H1 (cell line): ENCODE measurements at regions not wholly inside any gene's neighbourhood (a gene's known extent, or its start where the extent isn't known, plus 50 kb on each side); places are given as distances from the start of the nearest gene placed in this dataset.

Source experiments
- CTCF ChIA-PET: fragments of 300-600 bp; sonication (Branson Sonifier 250); formaldehyde crosslinking; loops from one replicate; lab custom pipeline; 2021; ENCODE audit not compliant: partially characterized antibody; lab: Charles Lee
- POLR2A ChIA-PET: fragments of 300-600 bp; sonication (Branson Sonifier 250); formaldehyde crosslinking; loops from one replicate; lab custom pipeline; 2021; ENCODE audit warnings: inconsistent platforms; ENCODE audit not compliant: partially characterized antibody; lab: Charles Lee
- DNase-seq, 2 experiments: peaks; one replicate each; pipeline versions ENCODE4 v3.0.0 to v3.0.0-alpha.2; 2010 to 2022; ENCODE audit warnings: low spot score in 2 of 2, low read depth in 1 of 2, mixed read lengths in 1 of 2
- FAIRE-seq: peaks from 2 replicates; lab custom pipeline; 2011; peaks lifted over from hg19 to GRCh38; lab: Jason Lieb, UNC
- H2AFZ ChIP-seq: 2 replicates; pipeline ENCODE4 v1.8.1; 2012; ENCODE audit warnings: low read length, inconsistent platforms
- H2AK5ac ChIP-seq: 2 replicates; pipeline ENCODE4 v1.6.1; 2013; ENCODE audit warnings: low read depth, low read length
- H2BK120ac ChIP-seq: replicated peaks from 2 replicates; pipeline ENCODE3; 2013; ENCODE audit warnings: low read depth, low read length, inconsistent platforms
- H2BK12ac ChIP-seq: 2 replicates; pipeline ENCODE4 v1.6.1; 2013; ENCODE audit warnings: low read depth, low read length
- H2BK15ac ChIP-seq: 2 replicates; pipeline ENCODE4 v1.6.1; 2013; ENCODE audit warnings: low read length
- H2BK20ac ChIP-seq: 2 replicates; pipeline ENCODE4 v1.6.1; 2013; ENCODE audit warnings: low read length
- H2BK5ac ChIP-seq: 2 replicates; pipeline ENCODE4 v1.6.1; 2013; ENCODE audit warnings: low read depth, low read length
- H3K14ac ChIP-seq: 2 replicates; pipeline ENCODE4 v1.6.1; 2013; ENCODE audit warnings: inconsistent platforms; ENCODE audit not compliant: insufficient read length
- H3K18ac ChIP-seq: 2 replicates; pipeline ENCODE4 v1.6.1; 2013; ENCODE audit warnings: low read length; ENCODE audit errors: extremely low read depth
- H3K23ac ChIP-seq: 2 replicates; pipeline ENCODE4 v1.6.1; 2013; ENCODE audit warnings: inconsistent platforms; ENCODE audit not compliant: insufficient read length
- H3K23me2 ChIP-seq: 2 replicates; pipeline ENCODE4 v1.6.1; 2013; ENCODE audit warnings: low read depth, low read length
- H3K27ac ChIP-seq: 2 replicates; pipeline ENCODE4 v1.6.1; 2011; ENCODE audit warnings: low read depth, low read length, inconsistent platforms
- H3K27me3 ChIP-seq, 4 experiments: replicated peaks in 1 of 4; 1 replicate in 1 of 4; 2 replicates in 3 of 4; pipeline versions ENCODE4 v1.6.1 to v1.8.1; 2011 to 2013; ENCODE audit warnings: low read length in 3 of 4, mild to moderate bottlenecking in 3 of 4, inconsistent platforms in 2 of 4, mixed read lengths in 2 of 4, moderate library complexity in 1 of 4; ENCODE audit not compliant: control insufficient read depth in 3 of 4, insufficient read depth in 3 of 4; ENCODE audit errors: extremely low read depth in 1 of 4
- H3K36me3 ChIP-seq, 4 experiments: 2 replicates each; pipeline versions ENCODE4 v1.6.1 to v1.8.1; 2011 to 2013; ENCODE audit warnings: mild to moderate bottlenecking in 4 of 4, low read length in 3 of 4, moderate library complexity in 2 of 4, control low read depth in 1 of 4, inconsistent platforms in 1 of 4; ENCODE audit not compliant: insufficient read depth in 4 of 4, control insufficient read depth in 2 of 4
- H3K4ac ChIP-seq: replicated peaks from 2 replicates; pipeline ENCODE3; 2013; ENCODE audit warnings: low read length, low read depth, mixed read lengths, inconsistent platforms; ENCODE audit not compliant: insufficient read length
- H3K4me1 ChIP-seq, 4 experiments: replicated peaks in 1 of 4; 1 replicate in 1 of 4; 2 replicates in 3 of 4; pipeline versions ENCODE4 v1.6.1 to v1.8.1; 2011 to 2013; ENCODE audit warnings: low read length in 3 of 4, inconsistent platforms in 2 of 4, mixed read lengths in 1 of 4; ENCODE audit not compliant: insufficient read depth in 4 of 4, control insufficient read depth in 3 of 4
- H3K4me2 ChIP-seq, 2 experiments: 2 replicates each; pipeline versions ENCODE4 v1.6.1 to v1.8.1; 2011 to 2013; ENCODE audit warnings: low read depth in 2 of 2, low read length in 2 of 2, control low read depth in 1 of 2, inconsistent platforms in 1 of 2, mild to moderate bottlenecking in 1 of 2; ENCODE audit not compliant: insufficient read depth in 1 of 2
- H3K4me3 ChIP-seq, 4 experiments: fragments of 200-600, 300-600 bp in 1 of 4; sonication (generic), shearing (Covaris generic), sonication (Bioruptor Twin) in 1 of 4; 2 replicates each; pipeline versions ENCODE4 v1.5.1 to v1.8.1; 2011 to 2016; ENCODE audit warnings: low read length in 4 of 4, low read depth in 3 of 4, control low read depth in 2 of 4, inconsistent platforms in 2 of 4, mild to moderate bottlenecking in 2 of 4, mixed read lengths in 1 of 4, moderate library complexity in 1 of 4; ENCODE audit not compliant: insufficient read depth in 2 of 4; ENCODE audit errors: extremely low read depth in 1 of 4
- H3K56ac ChIP-seq: replicated peaks from 2 replicates; pipeline ENCODE3; 2013; ENCODE audit warnings: low read depth, mild to moderate bottlenecking, mixed read lengths, low read length, inconsistent platforms; ENCODE audit not compliant: insufficient read length
- H3K79me1 ChIP-seq: 2 replicates; pipeline ENCODE4 v1.6.1; 2013; ENCODE audit warnings: low read depth, low read length, control low read depth
- H3K79me2 ChIP-seq, 2 experiments: 2 replicates each; pipeline versions ENCODE4 v1.6.1 to v1.8.1; 2012 to 2013; ENCODE audit warnings: low read length in 2 of 2, mild to moderate bottlenecking in 2 of 2, inconsistent platforms in 1 of 2; ENCODE audit not compliant: insufficient read depth in 2 of 2, control insufficient read depth in 1 of 2
- H3K9ac ChIP-seq, 4 experiments: replicated peaks in 1 of 4; 1 replicate in 1 of 4; 2 replicates in 3 of 4; pipeline versions ENCODE4 v1.6.1 to v1.8.1; 2011 to 2013; ENCODE audit warnings: low read depth in 3 of 4, low read length in 3 of 4, control low read depth in 2 of 4, mild to moderate bottlenecking in 2 of 4, moderate library complexity in 2 of 4, inconsistent platforms in 1 of 4; ENCODE audit errors: extremely low read depth in 1 of 4
- H3K9me3 ChIP-seq, 2 experiments: 2 replicates each; pipeline versions ENCODE4 v1.6.1 to v1.8.1; 2012 to 2013; ENCODE audit warnings: mild to moderate bottlenecking in 2 of 2, moderate library complexity in 2 of 2, control low read depth in 1 of 2, inconsistent platforms in 1 of 2, low read depth in 1 of 2, low read length in 1 of 2, mixed read lengths in 1 of 2; ENCODE audit not compliant: insufficient read depth in 2 of 2
- H4K20me1 ChIP-seq, 2 experiments: replicated peaks in 1 of 2; 2 replicates each; pipeline versions ENCODE3 to v1.8.1; 2011 to 2013; ENCODE audit warnings: inconsistent platforms in 2 of 2, low read length in 2 of 2, mild to moderate bottlenecking in 1 of 2; ENCODE audit not compliant: insufficient read depth in 2 of 2, control insufficient read depth in 1 of 2
- H4K5ac ChIP-seq: 2 replicates; pipeline ENCODE4 v1.6.1; 2013; ENCODE audit warnings: low read length, low read depth, mixed read lengths, inconsistent platforms; ENCODE audit not compliant: insufficient read length
- H4K8ac ChIP-seq: 2 replicates; pipeline ENCODE4 v1.8.0; 2013; ENCODE audit warnings: mild to moderate bottlenecking, moderate library complexity, low read length, inconsistent platforms; ENCODE audit not compliant: insufficient read depth; ENCODE audit errors: extremely low read depth
- H4K91ac ChIP-seq: replicated peaks from 2 replicates; pipeline ENCODE3; 2013; ENCODE audit warnings: low read length, mixed read lengths, inconsistent platforms; ENCODE audit not compliant: insufficient read length
- ASH2L ChIP-seq: fragments of 200-600, 300-600 bp; sonication (generic); IDR thresholded peaks from one replicate; pipeline ENCODE4 v1.7.1; 2017; ENCODE audit warnings: low read length
- CEBPB ChIP-seq: IDR thresholded peaks from 2 replicates; pipeline ENCODE4 v1.6.1; 2012; ENCODE audit warnings: low read depth, low read length
- EP300 ChIP-seq, 2 experiments: IDR thresholded peaks; 1 replicate in 1 of 2; 2 replicates in 1 of 2; pipeline ENCODE4 v1.6.1; 2011 to 2012; ENCODE audit warnings: low read depth in 2 of 2, low read length in 2 of 2, mild to moderate bottlenecking in 2 of 2, borderline replicate concordance in 1 of 2, inconsistent platforms in 1 of 2, moderate library complexity in 1 of 2
- HDAC2 ChIP-seq, 2 experiments: fragments of 300-600 bp in 1 of 2; sonication (generic) in 1 of 2; IDR thresholded peaks; 2 replicates each; pipeline ENCODE4 v1.6.1; 2011 to 2012; ENCODE audit warnings: low read depth in 2 of 2, low read length in 2 of 2, mild to moderate bottlenecking in 2 of 2, moderate library complexity in 2 of 2, borderline replicate concordance in 1 of 2, inconsistent platforms in 1 of 2
- JUN ChIP-seq: IDR thresholded peaks from 2 replicates; pipeline ENCODE4 v1.6.1; 2011; ENCODE audit warnings: low read depth, mild to moderate bottlenecking, improper control_type of control experiment, low read length
- RNF2 ChIP-seq: fragments of 200-900, 300-1000 bp; sonication (generic); IDR thresholded peaks from 2 replicates; pipeline ENCODE4 v1.7.1; 2016; ENCODE audit warnings: borderline replicate concordance, low read depth, mild to moderate bottlenecking, antibody characterized with exemption, low read length; ENCODE audit not compliant: poor library complexity, severe bottlenecking; ENCODE audit errors: missing control alignments
- RXRA ChIP-seq: IDR thresholded peaks from 2 replicates; pipeline ENCODE4 v1.6.1; 2011; ENCODE audit warnings: low read depth, mild to moderate bottlenecking, low read length, moderate library complexity; ENCODE audit not compliant: insufficient read depth
- SAP30 ChIP-seq: fragments of 300-600 bp; sonication (generic); IDR thresholded peaks from 2 replicates; pipeline ENCODE4 v1.7.1; 2012; ENCODE audit warnings: low read length, moderate library complexity, mild to moderate bottlenecking, inconsistent platforms; ENCODE audit not compliant: insufficient read depth, insufficient replicate concordance
- YY1 ChIP-seq: IDR thresholded peaks from 2 replicates; pipeline ENCODE4 v1.6.1; 2011; ENCODE audit warnings: low read depth, mild to moderate bottlenecking, low read length
- WGBS, 2 experiments: shearing (Covaris generic) in 1 of 2; methylation state at CpG; one replicate each; pipeline versions ENCODE4 v1.1.6 to v1.1.7; 2013 to 2015; ENCODE audit warnings: low lambda C conversion rate in 2 of 2, mixed read lengths in 2 of 2, inconsistent platforms in 1 of 2, low coverage in 1 of 2, missing lambda C conversion rate in 1 of 2; ENCODE audit not compliant: insufficient replicate concordance in 2 of 2, insufficient coverage in 1 of 2, insufficient read length in 1 of 2; ENCODE audit errors: extremely low coverage in 1 of 2, missing lambda C conversion rate in 1 of 2; 5-methylcytosine and 5-hydroxymethylcytosine counted together
- TF ChIP-seq, protein P1 (sequence below): IDR thresholded peaks from 2 replicates; pipeline ENCODE4 v1.6.1; 2012; ENCODE audit warnings: low read length, inconsistent platforms
- TF ChIP-seq, protein P2 (sequence below): IDR thresholded peaks from 2 replicates; pipeline ENCODE4 v1.6.1; 2012; ENCODE audit warnings: inconsistent platforms

DNA sequence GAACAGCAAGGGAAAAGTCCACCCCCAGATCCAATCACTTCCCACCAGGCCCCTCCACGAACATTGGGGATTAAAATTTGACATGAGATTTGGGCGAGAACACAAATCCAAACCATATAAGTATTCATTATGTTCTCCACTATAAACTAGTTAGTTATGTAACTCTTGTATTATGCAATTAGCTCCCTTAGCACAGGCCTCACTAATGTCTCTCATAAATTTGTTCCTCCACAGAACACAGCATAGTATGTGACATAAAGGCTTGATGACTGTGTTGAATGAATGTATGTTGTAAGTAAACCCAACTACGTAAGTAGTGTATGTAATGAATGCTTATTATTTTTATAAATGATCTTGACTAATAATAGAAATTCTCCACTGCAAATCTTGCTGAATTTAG is 223.3 kb upstream of the ZRANB2 start:
- H3K23ac ChIP-seq: no peak overlapping the region
- no peaks in the 10 kb centered on the region for H3K79me2 ChIP-seq
- H2BK12ac ChIP-seq: no peak overlapping the region
- H3K18ac ChIP-seq: no peak overlapping the region
- H2BK20ac ChIP-seq: no peak overlapping the region
- WGBS, 2 experiments: 63% methylated on average over 3 of the region's 3 CpGs; no CpG with 5 or more reads in 1 of the 2 experiments
- no peaks in the 10 kb centered on the region for H3K79me1 ChIP-seq
- no peak overlapping the region for H2BK15ac ChIP-seq
- H3K23me2 ChIP-seq: no peaks in the 10 kb centered on the region
- no peak overlapping the region for H3K27ac ChIP-seq
- no peak overlapping the region for H3K4ac ChIP-seq
- H3K56ac ChIP-seq: no peak overlapping the region
- peaks cover 0 to 2% (median 0%) of the 10 kb centered on the region in 4 experiments; a peak in 3 of 7 replicates for H3K4me1 ChIP-seq
- no peak overlapping the region for H2BK120ac ChIP-seq
- H3K14ac ChIP-seq: no peak overlapping the region
- H3K9ac ChIP-seq: no peak overlapping the region
- H3K36me3 ChIP-seq: peaks cover 0 to 2% (median 0%) of the 10 kb centered on the region in 4 experiments; a peak in 1 of 8 replicates
- DNase-seq (no peak), FAIRE-seq (no peak)
- no peak overlapping the region for H3K4me2 ChIP-seq
- ChIA-PET CTCF (interaction anchor here (0.9 kb wide), 1 partner anchor 12 kb away, joined by 3 read pairs; no protein-coding TSS in a partner anchor), POLR2A (no interaction called here)
- 0 out of 4 replicates have a peak, but pooled peaks cover 0 to 2% of the 10 kb centered on the region in 2 experiments for H3K9me3 ChIP-seq
- no peaks in the 10 kb centered on the region for H3K27me3 ChIP-seq
- H2AFZ ChIP-seq: no peak overlapping the region
- H3K4me3 ChIP-seq: no peak overlapping the region
- H4K5ac ChIP-seq: no peak overlapping the region
- H2AK5ac ChIP-seq: no peak overlapping the region
- H4K91ac ChIP-seq: no peak overlapping the region
- no peaks in the 10 kb centered on the region for H4K20me1 ChIP-seq
- no peak overlapping the region for H4K8ac ChIP-seq
- no peak overlapping the region for H2BK5ac ChIP-seq
- no peak for TF ChIP-seq YY1
- TF ChIP-seq RXRA: no peak
- TF ChIP-seq, protein P1, sequence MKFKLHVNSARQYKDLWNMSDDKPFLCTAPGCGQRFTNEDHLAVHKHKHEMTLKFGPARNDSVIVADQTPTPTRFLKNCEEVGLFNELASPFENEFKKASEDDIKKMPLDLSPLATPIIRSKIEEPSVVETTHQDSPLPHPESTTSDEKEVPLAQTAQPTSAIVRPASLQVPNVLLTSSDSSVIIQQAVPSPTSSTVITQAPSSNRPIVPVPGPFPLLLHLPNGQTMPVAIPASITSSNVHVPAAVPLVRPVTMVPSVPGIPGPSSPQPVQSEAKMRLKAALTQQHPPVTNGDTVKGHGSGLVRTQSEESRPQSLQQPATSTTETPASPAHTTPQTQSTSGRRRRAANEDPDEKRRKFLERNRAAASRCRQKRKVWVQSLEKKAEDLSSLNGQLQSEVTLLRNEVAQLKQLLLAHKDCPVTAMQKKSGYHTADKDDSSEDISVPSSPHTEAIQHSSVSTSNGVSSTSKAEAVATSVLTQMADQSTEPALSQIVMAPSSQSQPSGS: no peak
- TF ChIP-seq, protein P2, sequence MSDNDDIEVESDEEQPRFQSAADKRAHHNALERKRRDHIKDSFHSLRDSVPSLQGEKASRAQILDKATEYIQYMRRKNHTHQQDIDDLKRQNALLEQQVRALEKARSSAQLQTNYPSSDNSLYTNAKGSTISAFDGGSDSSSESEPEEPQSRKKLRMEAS: no peak
- TF ChIP-seq RNF2: no peak
- no peak for TF ChIP-seq HDAC2 (IDR thresholded peaks at IDR 0.05; ENCODE audit: borderline replicate concordance in 1 of 2, low read depth in 2 of 2, low read length in 2 of 2)
- no peak for TF ChIP-seq CEBPB
- TF ChIP-seq SAP30: no peak
- no peak for TF ChIP-seq ASH2L
- TF ChIP-seq EP300 (IDR thresholded peaks at IDR 0.05; ENCODE audit: borderline replicate concordance in 1 of 2, low read depth in 2 of 2, low read length in 2 of 2): no peak
- no peak for TF ChIP-seq JUN
